Ascending aorta (tissue), 2 donors: ENCODE measurements at regions not wholly inside any gene's neighbourhood (a gene's known extent, or its start where the extent isn't known, plus 50 kb on each side); places are given as distances from the start of the nearest gene placed in this dataset.

Source experiments
- DNase-seq, 2 donors: peaks; one replicate each; pipeline ENCODE4 v3.0.0-alpha.2; 2019; ENCODE audit warnings: low spot score in 2 of 2
- H3K27ac ChIP-seq, 2 donors: fragments of 200-600 bp; sonication (generic); one replicate each; pipeline ENCODE4 v1.5.1; 2016 to 2017; ENCODE audit warnings: mild to moderate bottlenecking in 1 of 2
- H3K27me3 ChIP-seq: fragments of 200-600 bp; sonication (generic); one replicate; pipeline ENCODE4 v1.5.1; 2017
- H3K36me3 ChIP-seq, 2 donors: fragments of 200-600 bp; sonication (generic); one replicate each; pipeline ENCODE4 v1.5.1; 2016
- H3K4me1 ChIP-seq, 2 donors: fragments of 200-600 bp; sonication (generic); one replicate each; pipeline ENCODE4 v1.5.1; 2016 to 2017; ENCODE audit warnings: mild to moderate bottlenecking in 1 of 2
- H3K4me3 ChIP-seq, 2 donors: fragments of 200-600 bp; sonication (generic); one replicate each; pipeline ENCODE4 v1.5.1; 2016 to 2017; ENCODE audit warnings: mild to moderate bottlenecking in 1 of 2
- H3K9me3 ChIP-seq, 2 donors: fragments of 200-600 bp; sonication (generic); one replicate each; pipeline ENCODE4 v1.5.1; 2016
- CTCF ChIP-seq, 3 experiments: fragments of 200-600 bp in 2 of 3; fragments of 450-650 bp in 1 of 3; sonication (generic) in 2 of 3; IDR thresholded peaks; one replicate each; pipeline ENCODE4 v1.5.1; 2016 to 2019; ENCODE audit warnings: antibody characterized with exemption in 3 of 3, mild to moderate bottlenecking in 1 of 3, moderate library complexity in 1 of 3
- intact Hi-C: fragments of 100-400 bp; cut with DNase I; formaldehyde crosslinking; loops from one replicate; pipeline ENCODE4 v1.15.1; 2023

GRCh38 chr20:41989039-41989679 is 371.0 kb upstream of the CHD6 start:
- intact Hi-C loops: no loop called here
- no peak for DNase-seq
- no peaks in the 10 kb centered on the region for H3K4me1 ChIP-seq

GRCh38 chr20:41984031-41984430 is 365.9 kb upstream of the CHD6 start:
- H3K4me1 ChIP-seq: no peaks in the 10 kb centered on the region
- H3K4me3 ChIP-seq: no peak overlapping the region
- H3K27ac ChIP-seq: no peak overlapping the region
- intact Hi-C loops: no loop called here
- H3K36me3 ChIP-seq: no peaks in the 10 kb centered on the region
- no peaks in the 10 kb centered on the region for H3K27me3 ChIP-seq
- no peaks in the 10 kb centered on the region for H3K9me3 ChIP-seq
- no peak for TF ChIP-seq CTCF (IDR thresholded peaks at IDR 0.05)
- DNase-seq: no peak

More at GRCh38 chr20:41989039-41989679, 371.0 kb upstream of the CHD6 start:
- Histone ChIP-seq H3K9me3 (no peaks in the 10 kb centered on the region), H3K27ac (no peak overlapping the region), H3K4me3 (no peak overlapping the region), H3K36me3 (no peaks in the 10 kb centered on the region), H3K27me3 (no peaks in the 10 kb centered on the region)
- TF ChIP-seq CTCF (IDR thresholded peaks at IDR 0.05): no peak

- TF ChIP-seq CTCF (IDR thresholded peaks at IDR 0.05): no peak
- intact Hi-C loops: no loop called here
- Histone ChIP-seq H3K4me3 (no peak overlapping the region), H3K27me3 (no peaks in the 10 kb centered on the region), H3K9me3 (no peaks in the 10 kb centered on the region), H3K36me3 (no peaks in the 10 kb centered on the region), H3K4me1 (no peaks in the 10 kb centered on the region), H3K27ac (no peak overlapping the region)
- no peak for DNase-seq
These were observed 365.0 kb upstream of the CHD6 start for GRCh38 chr20:41983159-41983558.

- intact Hi-C loops: no loop called here
- H3K4me1 ChIP-seq: no peaks in the 10 kb centered on the region
- H3K27me3 ChIP-seq: no peaks in the 10 kb centered on the region
- H3K27ac ChIP-seq: no peak overlapping the region
- H3K36me3 ChIP-seq: no peaks in the 10 kb centered on the region
- H3K4me3 ChIP-seq: no peak overlapping the region
- DNase-seq: no peak
- no peaks in the 10 kb centered on the region for H3K9me3 ChIP-seq
- no peak for TF ChIP-seq CTCF (IDR thresholded peaks at IDR 0.05)
These were observed 363.6 kb upstream of the CHD6 start for GRCh38 chr20:41981746-41982145.

GRCh38 chr20:41978875-41979274 is 360.7 kb upstream of the CHD6 start:
- no peaks in the 10 kb centered on the region for H3K9me3 ChIP-seq
- no peak for DNase-seq
- no peak for TF ChIP-seq CTCF (IDR thresholded peaks at IDR 0.05)
- H3K36me3 ChIP-seq: no peaks in the 10 kb centered on the region
- H3K4me1 ChIP-seq: no peaks in the 10 kb centered on the region
- intact Hi-C loops: no loop called here
- H3K27me3 ChIP-seq: no peaks in the 10 kb centered on the region
- H3K4me3 ChIP-seq: no peak overlapping the region
- H3K27ac ChIP-seq: no peak overlapping the region
